BE2C (cell line): ENCODE measurements at regions not wholly inside any gene's neighbourhood (a gene's known extent, or its start where the extent isn't known, plus 50 kb on each side); places are given as distances from the start of the nearest gene placed in this dataset.

ENCODE experiments used
- DNase-seq: peaks from one replicate; pipeline ENCODE4 v3.0.0-alpha.2; 2020
- H3K27me3 ChIP-seq: fragments of 250-450 bp; sonication (Bioruptor Pico); 2 replicates; pipeline ENCODE4 v1.5.1; 2020; ENCODE audit warnings: mild to moderate bottlenecking
- H3K36me3 ChIP-seq: fragments of 250-450 bp; sonication (Bioruptor Pico); 2 replicates; pipeline ENCODE4 v1.5.1; 2020; ENCODE audit warnings: mild to moderate bottlenecking
- H3K4me1 ChIP-seq: fragments of 250-450 bp; sonication (Bioruptor Pico); 2 replicates; pipeline ENCODE4 v1.5.1; 2020
- H3K4me3 ChIP-seq: 2 replicates; pipeline ENCODE4 v1.5.1; 2011; ENCODE audit warnings: low read depth, low read length
- H3K9me3 ChIP-seq: fragments of 250-450 bp; sonication (Bioruptor Pico); 2 replicates; pipeline ENCODE4 v1.5.1; 2020
- CTCF ChIP-seq: IDR thresholded peaks from 2 replicates; pipeline ENCODE4 v1.5.1; 2012; ENCODE audit warnings: mild to moderate bottlenecking, low read depth, low read length

GRCh38 chr12:20120403-20120725 is 248.0 kb upstream of the PDE3A start:
- TF ChIP-seq CTCF, result no peak
- no peak for DNase-seq
- H3K27me3 ChIP-seq, result no peaks in the 10 kb centered on the region; the same call in 1 of the 2 replicates
- H3K4me3 ChIP-seq, result no peak overlapping the region
- H3K4me1 ChIP-seq, result no peaks in the 10 kb centered on the region
- H3K9me3 ChIP-seq, result no peaks in the 10 kb centered on the region
- no peaks in the 10 kb centered on the region for H3K36me3 ChIP-seq

- H3K36me3 ChIP-seq, result no peaks in the 10 kb centered on the region
- no peaks in the 10 kb centered on the region for H3K4me1 ChIP-seq
- DNase-seq, result no peak
- H3K9me3 ChIP-seq, result no peaks in the 10 kb centered on the region
- H3K27me3 ChIP-seq, result no peaks in the 10 kb centered on the region
- no peak overlapping the region for H3K4me3 ChIP-seq
- TF ChIP-seq CTCF, result no peak
Observed at GRCh38 chr12:20122274-20122673, 246.1 kb upstream of the PDE3A start.

- no peaks in the 10 kb centered on the region for H3K27me3 ChIP-seq
- no peak for DNase-seq
- H3K9me3 ChIP-seq, result no peaks in the 10 kb centered on the region
- H3K4me1 ChIP-seq, result no peaks in the 10 kb centered on the region
- H3K36me3 ChIP-seq, result no peaks in the 10 kb centered on the region
- no peak for TF ChIP-seq CTCF
- H3K4me3 ChIP-seq, result no peak overlapping the region
Observed at GRCh38 chr12:20123465-20123864, 244.9 kb upstream of the PDE3A start.

- Histone ChIP-seq H3K9me3 (no peaks in the 10 kb centered on the region), H3K36me3 (no peaks in the 10 kb centered on the region), H3K27me3 (no peaks in the 10 kb centered on the region), H3K4me1 (no peaks in the 10 kb centered on the region), H3K4me3 (no peak overlapping the region)
- no peak for TF ChIP-seq CTCF
- DNase-seq, result no peak
Observed at GRCh38 chr12:20125276-20125798, 243.0 kb upstream of the PDE3A start.

- no peaks in the 10 kb centered on the region for H3K4me1 ChIP-seq
- no peaks in the 10 kb centered on the region for H3K36me3 ChIP-seq
- H3K4me3 ChIP-seq, result no peak overlapping the region
Observed at GRCh38 chr12:20126601-20127000, 241.7 kb upstream of the PDE3A start.

GRCh38 chr12:20127413-20127812 is 240.9 kb upstream of the PDE3A start:
- TF ChIP-seq CTCF, result no peak
- H3K9me3 ChIP-seq, result no peaks in the 10 kb centered on the region
- DNase-seq, result no peak
- no peaks in the 10 kb centered on the region for H3K27me3 ChIP-seq
- H3K4me1 ChIP-seq, result no peaks in the 10 kb centered on the region
- no peaks in the 10 kb centered on the region for H3K36me3 ChIP-seq
- no peak overlapping the region for H3K4me3 ChIP-seq

More at GRCh38 chr12:20126601-20127000, 241.7 kb upstream of the PDE3A start:
- no peaks in the 10 kb centered on the region for H3K27me3 ChIP-seq
- H3K9me3 ChIP-seq, result no peaks in the 10 kb centered on the region
- DNase-seq, result no peak
- TF ChIP-seq CTCF, result no peak
